ENCODE measurements at regions not wholly inside any gene's neighbourhood (a gene's known extent, or its start where the extent isn't known, plus 50 kb on each side); places are given as distances from the start of the nearest gene placed in this dataset.
A peak's percentile ranks its signal among the peaks of the same experiment; 100 is the strongest.
"Not testable (repeated sequence)": the region's sequence is repeated elsewhere in the genome, so short reads cannot be mapped to it uniquely, and the experiment has no call there.

DNA sequence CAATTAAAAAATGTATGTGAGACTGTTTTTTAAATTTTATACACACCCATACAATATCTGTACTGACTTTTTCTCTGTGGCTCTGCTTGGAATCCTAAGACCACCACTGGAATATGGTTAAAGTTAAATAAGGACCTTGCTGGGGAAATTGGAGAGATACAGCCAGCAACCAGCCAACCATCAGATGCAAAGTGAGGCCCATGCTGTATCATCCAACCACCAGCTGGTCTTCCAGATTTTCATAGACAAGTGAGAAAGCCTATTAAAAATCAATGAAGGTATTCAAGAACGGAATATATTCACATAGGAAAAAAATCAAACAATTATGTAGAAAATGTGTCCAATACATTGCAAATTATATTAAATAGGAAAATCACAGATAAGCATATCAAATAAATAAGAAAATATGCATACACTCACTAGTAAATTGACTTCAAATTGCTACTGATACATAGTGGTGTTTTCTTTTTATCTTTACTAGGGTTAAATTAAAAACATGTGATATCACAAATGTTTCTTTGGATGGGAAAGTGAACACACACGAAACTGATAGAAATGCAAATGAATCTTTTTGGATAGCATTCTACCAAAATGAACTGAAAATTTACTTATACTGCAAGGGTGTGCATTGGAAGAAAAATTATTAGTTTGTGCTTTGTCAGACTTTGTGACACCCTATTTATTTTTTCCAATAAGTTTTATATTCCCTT is 1486.3 kb downstream of the BRINP3 start:
- no peak for DNase-seq (ENCODE audit: low read depth in 4 of 4, low spot score in 2 of 4)

DNA sequence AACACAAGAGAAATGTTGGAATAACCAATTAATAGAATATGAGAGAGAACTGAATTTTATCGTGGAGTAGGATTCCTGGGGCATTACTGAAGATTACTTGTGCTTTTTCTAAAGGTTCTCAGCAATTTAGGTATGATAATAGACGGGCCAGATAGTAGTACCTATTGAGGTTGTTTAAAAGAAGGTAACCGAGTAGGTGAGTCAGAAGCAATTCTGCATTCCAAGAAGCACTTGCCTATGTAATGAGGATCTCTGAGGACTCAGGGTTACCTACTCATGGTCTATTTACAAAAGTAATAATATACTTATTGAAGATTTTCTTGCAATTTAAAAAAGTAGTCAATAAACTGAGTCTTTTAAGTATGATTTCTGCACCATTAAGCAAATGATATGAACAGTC is 1469.8 kb downstream of the BRINP3 start:
- no peak for DNase-seq (ENCODE audit: low read depth in 4 of 4, low spot score in 2 of 4)

DNA sequence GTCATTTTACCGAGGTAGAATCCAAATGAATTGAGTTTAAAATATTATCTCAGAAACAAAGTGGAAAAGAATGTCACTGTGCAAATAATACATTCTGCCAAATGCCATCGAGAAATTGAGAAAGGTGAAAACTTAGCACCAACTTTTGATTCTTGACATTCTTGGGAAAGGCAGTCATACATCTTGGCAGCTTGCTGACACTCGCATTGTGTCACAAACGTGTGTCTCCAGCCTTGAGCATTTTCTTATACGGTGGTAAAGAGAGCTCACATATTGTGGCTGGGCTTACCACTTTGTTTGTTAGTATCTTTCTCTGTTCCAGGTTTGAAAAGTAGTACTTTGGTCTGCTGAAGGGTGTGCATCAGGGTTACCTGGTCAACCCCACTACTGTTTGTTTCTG is 1456.1 kb downstream of the BRINP3 start:
- DNase-seq (ENCODE audit: low read depth in 4 of 4, low spot score in 2 of 4) = no peak

DNA sequence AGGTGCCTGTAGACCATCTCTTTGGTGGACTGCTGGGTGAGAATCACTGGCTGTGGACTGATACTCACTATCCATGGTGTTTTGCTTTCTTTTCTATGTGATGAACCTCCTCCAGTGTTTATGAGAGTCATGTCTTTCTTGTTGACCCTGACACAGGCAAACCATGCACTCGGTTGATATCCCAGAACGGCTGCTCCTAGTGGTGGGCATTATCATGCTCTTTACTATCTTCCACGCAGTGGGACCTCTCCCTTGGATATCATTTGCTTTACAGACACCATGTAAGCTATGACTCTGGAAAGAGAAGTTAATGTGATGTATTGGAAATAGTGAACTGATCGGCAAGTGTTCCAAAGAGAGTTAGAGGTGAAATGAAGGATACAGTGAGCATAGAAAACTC is 1455.6 kb downstream of the BRINP3 start:
- no peak for DNase-seq (ENCODE audit: low read depth in 4 of 4, low spot score in 2 of 4)

DNA sequence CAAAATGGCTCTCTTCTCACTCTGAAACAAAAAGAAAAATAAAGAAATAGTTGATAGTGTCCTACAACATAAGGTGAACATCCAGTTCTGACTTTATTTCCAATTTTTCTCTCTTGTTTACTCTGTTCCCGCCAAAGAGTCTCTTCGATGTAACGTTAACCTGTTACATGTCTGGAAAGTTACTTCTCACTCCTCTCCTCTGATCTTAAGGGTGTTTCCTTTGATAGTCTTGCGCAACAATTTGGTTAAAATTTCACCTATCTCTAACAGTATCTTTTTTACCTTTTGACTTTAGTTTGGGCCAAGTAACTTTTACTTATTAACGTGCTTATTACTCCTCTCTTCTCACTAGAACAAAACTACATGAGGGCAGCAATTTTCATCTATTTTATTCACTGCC is 1450.2 kb downstream of the BRINP3 start:
- DNase-seq (ENCODE audit: low read depth in 4 of 4, low spot score in 2 of 4) = peak in 1 of 4 donors; percentile 0

DNA sequence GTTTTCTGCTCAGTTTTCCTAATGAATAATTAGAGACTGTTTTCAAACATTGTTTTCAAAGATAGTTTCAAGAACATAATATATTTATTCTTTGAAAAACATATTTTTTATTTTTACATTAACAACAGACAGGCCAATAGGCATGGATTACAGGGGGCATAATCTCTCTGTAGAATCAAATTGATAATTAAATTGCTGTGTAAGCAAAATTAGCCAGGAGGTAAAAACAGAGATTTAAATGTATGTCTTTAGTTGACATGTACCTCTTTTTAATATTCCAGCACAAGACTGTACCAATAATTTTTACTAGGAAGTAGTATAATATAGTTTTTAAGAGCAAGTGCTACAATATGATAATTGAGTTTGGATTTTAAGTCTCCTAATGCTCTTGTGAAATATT is 1444.5 kb downstream of the BRINP3 start:
- DNase-seq (ENCODE audit: low read depth in 4 of 4, low spot score in 2 of 4) = no peak

DNA sequence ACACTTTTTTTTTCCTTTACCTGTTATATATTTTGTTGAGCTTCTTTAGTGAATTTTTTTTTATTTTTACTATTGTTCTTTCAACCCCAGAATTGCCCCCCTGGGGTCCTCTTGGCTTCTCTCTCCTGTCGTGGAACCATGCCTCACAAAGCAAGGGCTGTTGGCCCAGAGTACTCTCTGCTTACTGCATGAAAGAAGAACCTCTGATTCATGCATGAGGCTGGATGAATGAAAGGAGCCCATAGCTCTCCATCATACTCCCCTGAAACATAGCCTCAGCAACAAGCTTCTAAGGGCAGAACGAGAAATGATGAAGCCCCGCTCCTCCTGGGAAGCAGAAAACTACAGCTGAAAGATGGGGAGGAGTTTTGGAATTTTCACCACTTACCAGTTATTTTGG is 1441.0 kb downstream of the BRINP3 start:
- no peak for DNase-seq (ENCODE audit: low read depth in 4 of 4, low spot score in 2 of 4)

DNA sequence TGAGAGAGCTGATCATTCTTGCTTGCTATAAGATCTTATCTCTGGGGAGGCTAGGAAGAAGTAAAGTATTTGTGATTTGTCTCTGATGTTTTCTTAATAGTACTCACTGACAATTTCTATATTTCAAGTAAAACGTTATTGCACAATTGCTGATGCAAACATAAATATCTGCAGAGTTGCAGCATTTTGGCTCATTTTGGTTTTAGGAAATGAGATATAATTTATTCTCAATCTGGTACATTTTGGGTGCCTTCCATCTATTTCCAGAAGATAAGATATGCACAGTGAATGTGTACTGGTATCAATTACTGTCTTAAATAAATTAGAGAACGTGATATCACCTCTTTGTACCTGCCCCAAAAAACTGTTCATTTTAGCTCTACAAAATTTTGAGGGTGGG is 1431.5 kb downstream of the BRINP3 start:
- no peak for DNase-seq (ENCODE audit: low read depth in 4 of 4, low spot score in 2 of 4)

DNA sequence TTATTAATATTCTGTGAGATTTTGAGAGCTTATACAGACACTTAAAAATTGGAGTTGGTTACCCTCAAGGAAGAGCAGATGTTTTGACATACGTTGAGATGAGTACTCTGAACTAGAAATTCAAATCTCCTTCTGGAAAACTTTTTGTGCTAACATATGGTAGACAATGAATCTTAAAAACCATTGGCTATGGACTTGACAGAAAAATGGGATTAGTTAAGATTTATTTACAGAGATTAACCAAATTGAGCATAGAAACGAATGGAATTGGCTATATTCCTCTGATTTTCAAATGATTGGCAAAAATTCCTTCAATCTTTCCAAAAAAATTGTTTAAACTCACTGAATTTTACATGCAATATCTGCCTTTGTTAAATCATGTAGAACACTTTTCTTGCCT is 1392.9 kb downstream of the BRINP3 start:
- no peak for DNase-seq (ENCODE audit: low read depth in 4 of 4, low spot score in 2 of 4)

DNA sequence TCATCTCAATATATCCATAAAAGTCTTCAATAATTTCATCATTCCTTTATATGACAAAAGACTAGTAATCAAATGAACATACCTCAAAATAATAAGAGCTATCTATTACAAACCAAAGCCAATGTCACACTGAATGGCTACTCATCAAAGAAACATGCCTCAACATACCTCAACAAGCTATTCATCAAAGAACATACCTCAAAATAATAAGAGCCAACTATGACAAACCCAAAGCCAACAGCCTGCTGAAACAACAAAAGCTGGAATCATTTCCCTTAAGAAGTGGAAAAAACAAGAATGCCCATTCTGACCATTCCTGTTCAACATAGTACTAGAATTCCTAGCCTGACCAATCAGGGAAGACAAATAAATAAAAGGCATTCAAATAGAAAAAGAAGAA is 1373.7 kb downstream of the BRINP3 start:
- no peak for DNase-seq (ENCODE audit: low read depth in 4 of 4, low spot score in 2 of 4)

DNA sequence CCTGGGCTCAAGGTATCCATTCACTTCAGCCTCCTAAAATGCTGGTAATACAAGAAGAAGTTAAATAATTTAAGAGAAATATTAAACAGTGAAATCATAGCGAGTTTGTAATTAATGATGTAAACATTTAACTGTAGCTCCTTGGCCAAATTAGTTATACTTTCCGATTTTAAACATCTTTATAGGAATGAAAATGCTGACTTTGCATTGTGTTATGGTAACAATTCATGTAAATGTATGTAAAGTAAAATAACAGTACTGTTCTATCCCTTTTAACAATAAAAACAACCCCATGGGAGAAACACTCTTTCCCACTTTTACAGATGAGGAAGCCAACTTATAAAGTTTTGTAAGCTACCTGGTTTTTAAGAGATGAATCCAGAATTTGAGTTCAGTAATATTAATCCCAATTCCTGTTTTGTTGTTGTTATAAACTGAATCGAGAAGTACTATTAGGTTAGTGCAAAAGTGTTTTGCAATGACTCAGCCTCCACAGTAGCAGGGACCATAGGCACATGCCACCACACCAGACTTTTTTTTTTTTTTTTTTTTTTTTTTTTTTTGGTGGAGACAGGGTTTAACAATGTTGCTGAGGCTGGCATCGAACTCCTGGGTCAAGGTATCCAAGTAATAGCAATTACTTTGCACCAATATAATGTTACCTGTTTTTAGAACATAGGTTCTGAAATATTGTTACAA is 1360.4 kb downstream of the BRINP3 start:
- no peak for DNase-seq (ENCODE audit: low read depth in 4 of 4, low spot score in 2 of 4)

DNA sequence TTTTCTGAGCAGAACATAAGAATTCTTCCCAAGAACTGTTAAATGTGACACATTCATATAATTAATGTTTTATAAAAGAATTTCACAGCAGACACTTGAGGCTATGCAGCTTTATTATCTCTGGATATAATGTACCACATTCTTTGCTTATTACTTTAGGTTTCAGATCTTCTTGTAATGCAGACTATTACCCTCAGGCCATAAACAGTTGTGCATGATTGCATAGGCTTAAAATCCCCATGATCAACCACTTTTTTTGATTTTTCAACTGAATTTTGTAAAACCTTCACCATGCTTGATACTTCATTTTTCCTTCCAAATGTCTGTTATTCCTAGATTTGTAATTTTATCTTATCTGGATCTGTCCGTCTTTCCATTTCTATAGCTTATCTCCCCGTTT is 1355.7 kb downstream of the BRINP3 start:
- no peak for DNase-seq (ENCODE audit: low read depth in 4 of 4, low spot score in 2 of 4)

DNA sequence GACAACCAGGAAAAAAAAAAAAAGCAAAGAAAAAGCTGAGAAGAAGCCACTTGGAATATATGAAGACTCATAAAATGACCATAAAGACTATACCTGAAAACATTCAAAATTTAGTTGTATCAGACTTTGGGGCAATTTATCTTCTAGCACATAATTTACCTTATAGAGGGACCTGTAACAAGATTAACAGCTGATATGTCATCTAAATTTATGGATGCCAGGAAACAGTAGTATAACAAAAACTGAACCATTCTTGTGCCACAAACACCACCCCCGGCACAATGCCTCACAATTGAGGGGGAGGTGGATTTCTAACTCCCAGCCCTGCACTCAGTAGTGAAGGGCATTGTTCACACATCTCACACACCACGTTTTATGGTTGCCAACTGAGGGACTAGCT is 1352.0 kb downstream of the BRINP3 start:
- DNase-seq (ENCODE audit: low read depth in 4 of 4, low spot score in 2 of 4) = no peak

DNA sequence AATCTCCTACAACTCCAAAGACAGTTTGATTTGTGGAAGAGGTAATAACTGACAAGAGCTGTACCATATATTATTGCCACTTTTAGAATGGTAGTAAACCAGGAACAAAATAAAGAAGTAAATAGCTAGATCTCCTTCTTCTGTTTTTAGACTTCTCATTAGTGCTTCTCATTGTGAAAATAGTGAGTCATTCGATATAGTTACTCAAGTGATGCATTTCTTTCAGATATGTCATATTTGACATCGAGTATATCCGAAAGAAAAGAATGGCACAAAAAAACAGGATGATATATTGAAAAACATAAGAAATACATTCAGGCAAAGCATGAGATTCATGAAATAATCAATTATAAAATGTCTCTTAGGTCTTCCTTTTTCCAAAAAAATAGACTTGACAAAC is 1346.1 kb downstream of the BRINP3 start:
- DNase-seq (ENCODE audit: low read depth in 4 of 4, low spot score in 2 of 4) = no peak

DNA sequence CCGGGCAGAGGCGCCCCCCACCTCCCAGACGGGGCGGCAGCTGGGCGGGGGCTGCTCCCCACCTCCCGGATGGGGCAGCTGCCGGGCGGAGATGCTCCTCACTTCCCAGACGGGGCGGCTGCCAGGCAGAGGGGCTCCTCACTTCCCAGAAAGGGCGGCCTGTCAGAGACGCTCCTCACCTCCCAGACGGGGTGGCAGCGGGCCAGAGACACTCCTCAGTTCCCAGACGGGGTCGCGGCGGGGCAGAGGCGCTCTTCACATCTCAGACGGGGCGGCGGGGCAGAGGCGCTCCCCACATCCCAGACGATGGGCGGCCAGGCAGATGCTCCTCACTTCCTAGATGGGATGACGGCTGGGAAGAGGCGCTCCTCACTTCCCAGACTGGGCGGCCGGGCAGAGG is 1337.9 kb downstream of the BRINP3 start:
- DNase-seq (ENCODE audit: low read depth in 4 of 4, low spot score in 2 of 4) = not testable (repeated sequence)

DNA sequence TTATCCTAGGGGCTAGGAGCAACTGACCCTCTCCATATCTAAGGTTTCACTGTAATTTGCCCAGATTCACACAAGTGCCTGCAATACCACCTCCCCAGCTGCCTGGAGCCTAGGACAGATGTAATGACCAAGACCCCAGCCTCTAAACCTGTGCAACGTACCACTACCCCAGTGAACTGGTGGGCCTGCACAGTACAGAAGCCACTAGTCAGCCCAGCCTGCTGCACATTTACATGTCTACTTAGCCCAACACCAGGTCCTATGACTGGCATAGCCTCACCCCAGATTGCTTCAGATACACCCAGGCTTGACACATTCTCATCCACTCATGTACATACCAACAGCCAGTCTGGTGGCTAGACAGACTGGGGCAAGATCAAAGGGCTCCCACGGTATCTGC is 1336.6 kb downstream of the BRINP3 start:
- DNase-seq (ENCODE audit: low read depth in 4 of 4, low spot score in 2 of 4) = no peak

DNA sequence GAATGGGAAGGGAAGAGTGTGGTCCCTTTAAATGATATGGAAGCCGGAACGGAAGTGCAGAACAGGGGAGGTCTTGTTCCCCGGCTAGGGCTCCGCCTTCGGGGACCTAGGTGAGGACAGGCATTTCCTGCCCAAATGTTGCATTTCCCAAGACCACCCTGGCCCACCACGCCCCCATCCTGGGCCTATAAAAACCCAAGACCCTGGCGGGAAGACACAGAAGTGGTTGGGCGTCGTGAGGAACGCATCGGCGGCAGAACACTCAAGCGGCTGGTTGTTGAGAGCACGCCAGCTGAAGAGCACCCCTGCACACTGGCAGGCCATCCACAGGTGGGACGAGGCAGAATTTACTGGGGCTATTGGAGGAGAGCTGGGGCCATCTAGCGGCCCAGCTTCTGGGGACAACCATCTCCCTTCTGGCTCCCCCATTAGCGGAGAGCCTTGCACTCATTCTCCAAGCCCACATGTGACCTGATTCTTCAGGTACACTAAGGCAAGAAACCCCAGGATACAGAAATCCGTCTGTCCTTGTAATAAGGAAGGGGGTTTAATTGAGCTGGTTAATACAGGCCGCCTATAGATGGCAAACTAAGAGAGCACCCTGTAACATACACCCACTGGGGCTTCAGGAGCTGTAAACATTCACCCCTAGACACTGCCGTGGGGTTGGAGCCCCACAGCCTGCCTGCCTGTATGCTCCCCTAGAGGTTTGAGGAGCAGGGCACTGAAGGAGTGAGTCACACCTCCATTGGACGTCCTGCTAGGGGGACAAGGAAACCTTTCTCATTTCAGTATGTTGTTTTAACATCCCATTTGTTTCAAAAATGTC is 1327.9 kb downstream of the BRINP3 start:
- DNase-seq (ENCODE audit: low read depth in 4 of 4, low spot score in 2 of 4) = no peak

DNA sequence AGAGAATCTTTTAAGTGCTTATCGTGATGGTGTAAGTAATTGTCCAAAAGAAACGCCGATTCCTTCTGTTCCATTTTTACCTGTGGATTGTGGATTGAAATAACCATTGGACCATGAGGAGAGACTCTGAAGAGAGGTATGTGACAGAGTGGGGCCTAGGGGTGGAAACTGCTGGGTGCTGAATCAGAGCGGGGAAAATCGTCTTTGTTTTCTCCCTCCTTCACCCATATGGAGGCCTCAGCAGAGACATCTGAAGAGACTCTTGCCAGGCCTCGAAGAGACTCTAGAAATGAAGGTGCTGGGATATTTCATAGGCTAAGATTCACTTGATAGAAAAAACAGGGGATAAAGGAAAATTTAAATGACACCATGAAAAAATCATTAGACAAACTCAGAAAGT is 1327.0 kb downstream of the BRINP3 start:
- DNase-seq (ENCODE audit: low read depth in 4 of 4, low spot score in 2 of 4) = no peak

DNA sequence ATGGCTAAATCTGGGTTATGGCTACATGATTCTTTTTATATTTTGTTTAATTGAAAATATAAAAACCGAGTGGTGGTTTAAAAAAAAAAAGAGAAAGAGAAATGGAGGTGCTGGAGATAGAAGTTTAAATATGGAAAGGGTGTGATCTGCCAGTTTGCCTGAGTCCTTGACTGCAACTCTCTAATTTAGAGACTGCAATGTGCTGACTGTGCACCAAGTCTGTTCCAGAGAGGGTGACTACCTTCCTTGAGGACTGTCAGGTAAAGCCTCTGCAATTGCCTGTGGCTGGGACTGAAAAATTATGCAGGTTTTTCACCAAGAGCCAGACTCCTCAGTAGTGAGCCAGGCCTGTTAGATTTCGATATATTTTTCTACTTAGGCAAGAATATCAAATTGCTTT is 1326.3 kb downstream of the BRINP3 start:
- DNase-seq (ENCODE audit: low read depth in 4 of 4, low spot score in 2 of 4) = no peak

DNA sequence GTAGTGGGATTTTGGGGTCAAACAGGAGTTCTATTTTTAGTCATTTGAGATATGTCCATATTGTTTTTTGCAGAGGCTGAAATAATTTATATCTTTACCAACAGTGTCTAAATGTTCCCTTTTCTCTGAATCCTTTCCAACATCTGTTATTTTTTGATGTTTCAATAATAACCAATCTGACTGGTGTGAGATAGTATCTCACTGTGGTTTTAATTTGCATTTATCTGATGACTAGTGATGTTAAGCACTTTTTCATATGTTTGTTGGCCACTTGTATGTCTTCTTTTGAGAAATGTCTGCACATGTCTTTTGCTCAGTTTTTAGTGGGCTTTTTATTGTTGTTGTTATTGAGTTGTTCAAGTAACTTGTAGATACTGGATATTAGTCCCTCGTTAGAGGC is 1325.0 kb downstream of the BRINP3 start:
- no peak for DNase-seq (ENCODE audit: low read depth in 4 of 4, low spot score in 2 of 4)

DNA sequence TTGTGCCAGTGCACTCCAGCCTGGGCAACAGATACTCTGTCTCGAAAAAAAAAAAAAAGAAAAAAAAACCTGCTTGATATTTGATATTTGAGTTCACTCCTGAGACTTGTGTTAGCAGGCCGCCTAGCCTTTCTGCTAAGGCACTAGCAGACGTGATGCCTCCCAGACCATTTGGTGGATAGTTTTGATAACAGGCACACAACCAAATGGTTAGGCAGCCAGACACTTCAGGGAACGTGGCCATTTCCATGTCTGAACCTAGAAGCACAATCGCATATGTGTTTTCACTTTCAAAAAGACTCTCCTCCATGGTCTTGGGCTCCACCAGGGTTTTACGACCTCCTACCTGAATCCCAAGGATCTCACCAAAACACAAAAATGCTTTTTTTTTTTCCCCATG is 1319.5 kb downstream of the BRINP3 start:
- no peak for DNase-seq (ENCODE audit: low read depth in 4 of 4, low spot score in 2 of 4)

DNA sequence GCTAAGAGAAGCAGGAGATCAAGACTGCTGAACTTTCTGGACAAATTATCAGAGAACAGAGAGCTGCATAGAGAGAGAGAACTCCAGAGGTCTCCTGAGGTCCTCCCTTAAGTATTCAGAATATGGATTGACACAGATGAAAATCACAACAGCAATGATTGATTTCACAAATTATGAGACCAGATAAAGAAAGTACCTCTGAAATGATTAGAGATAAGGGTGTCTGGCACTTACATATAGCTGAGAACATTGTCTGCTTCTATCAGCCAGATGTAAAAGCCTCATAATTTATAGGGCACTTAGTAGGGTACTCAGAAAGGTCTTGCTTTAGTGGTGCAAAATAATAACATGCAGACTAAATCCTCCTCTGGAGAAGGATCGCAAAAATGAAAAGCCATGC is 1301.8 kb downstream of the BRINP3 start:
- no peak for DNase-seq (ENCODE audit: low read depth in 4 of 4, low spot score in 2 of 4)
